Mesenteric fat pad (tissue), 1 donor: ENCODE measurements at regions not wholly inside any gene's neighbourhood (a gene's known extent, or its start where the extent isn't known, plus 50 kb on each side); places are given as distances from the start of the nearest gene placed in this dataset.

ENCODE experiments used
- DNase-seq: peaks from one replicate; pipeline ENCODE4 v3.0.0-alpha.2; 2020; ENCODE audit warnings: low spot score
- donor health status: DM: yes; HTN: yes; CAD: no.

DNA sequence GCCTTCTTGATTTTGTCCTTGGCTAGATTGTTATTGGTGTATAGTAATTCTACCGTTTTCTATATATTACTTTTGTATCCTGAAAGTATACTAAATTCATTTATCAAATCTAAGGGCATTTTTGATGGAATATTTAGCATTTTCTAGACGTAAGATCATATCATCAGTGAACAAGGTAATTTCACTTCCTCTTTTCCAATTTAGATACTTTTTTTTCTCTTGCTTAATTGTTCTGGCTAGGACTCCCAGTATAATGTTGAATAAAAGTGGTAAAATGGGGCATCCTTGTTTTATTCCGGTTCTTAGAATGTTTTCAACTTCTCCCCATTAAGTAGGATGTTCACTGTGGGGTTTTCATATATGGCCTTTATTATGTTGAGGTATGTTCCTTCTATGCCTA, 260.7 kb downstream of the POLR1F start:
- no peak for DNase-seq

DNA sequence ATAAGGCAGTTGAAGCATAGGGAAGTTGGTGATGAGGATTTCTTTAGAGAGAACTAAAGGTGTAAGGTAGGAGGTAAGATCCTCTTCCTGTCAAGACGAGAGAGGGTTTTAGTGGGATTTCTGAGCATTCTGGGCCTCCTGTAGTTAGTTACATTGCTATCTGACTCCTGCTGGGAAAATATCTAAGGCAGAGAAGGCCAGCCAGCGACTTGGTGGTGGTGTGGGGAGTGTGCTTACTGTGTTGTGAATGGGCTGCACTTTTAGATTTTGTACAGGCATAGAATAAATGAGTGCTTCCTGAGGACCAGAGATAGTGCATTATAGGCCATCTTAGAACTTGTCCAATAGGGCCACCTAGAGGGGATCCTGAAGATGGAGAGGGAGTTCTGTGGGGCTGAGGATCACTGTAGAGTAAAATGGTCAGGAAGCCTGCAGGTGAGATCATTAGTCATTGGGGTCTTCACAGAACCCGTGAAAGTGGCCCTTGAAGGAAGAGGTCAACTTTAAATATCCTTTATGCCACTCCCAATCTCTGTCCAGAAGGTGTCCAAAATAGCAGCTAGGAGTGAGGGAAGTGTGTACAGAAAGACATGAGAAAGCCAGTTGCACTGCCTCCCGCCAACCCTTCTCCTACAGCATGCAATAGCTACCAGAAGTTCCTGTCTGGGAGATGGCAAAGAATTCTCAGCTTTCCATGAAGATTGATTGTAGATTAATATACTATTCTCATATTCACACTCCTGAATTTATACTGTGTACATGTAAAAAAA, 266.6 kb downstream of the POLR1F start:
- no peak for DNase-seq

DNA sequence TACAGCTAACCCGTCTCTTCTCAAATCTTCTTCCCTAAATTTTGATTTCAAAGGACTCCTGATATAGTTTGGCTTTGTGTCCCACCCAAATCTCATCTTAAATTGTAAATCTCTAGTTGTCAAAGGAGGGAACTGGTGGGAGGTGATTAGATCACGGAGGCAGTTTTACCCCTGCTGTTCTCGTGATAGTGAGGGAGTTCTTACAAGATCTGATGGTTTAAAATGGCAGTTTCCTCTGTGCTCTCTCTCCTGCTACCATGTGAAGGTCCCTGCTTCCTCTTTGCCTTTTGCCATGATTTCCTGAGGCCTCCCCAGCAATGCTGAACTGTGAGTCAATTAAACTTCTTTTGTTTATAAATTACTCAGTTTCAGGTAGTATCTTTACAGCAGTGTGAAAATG, 269.3 kb downstream of the POLR1F start:
- DNase-seq: no peak

DNA sequence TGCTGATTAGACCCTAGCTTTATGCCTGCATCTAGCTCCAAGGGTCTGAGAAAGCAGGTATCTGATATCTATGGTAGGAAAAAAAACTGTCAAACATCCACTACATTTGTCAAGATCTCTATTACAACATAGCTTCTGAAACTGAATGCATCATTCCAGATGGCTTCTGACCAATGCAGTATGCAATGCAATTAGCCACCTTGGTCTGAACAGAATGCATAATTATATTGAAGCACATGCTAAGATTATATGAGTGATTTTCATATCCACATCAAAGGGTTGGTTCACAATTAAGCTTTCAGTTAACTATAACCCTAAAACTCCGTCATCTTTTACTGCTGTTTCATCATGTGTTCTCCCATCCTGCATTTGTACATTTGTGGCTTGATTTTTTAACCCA, 271.4 kb downstream of the POLR1F start:
- DNase-seq: no peak

DNA sequence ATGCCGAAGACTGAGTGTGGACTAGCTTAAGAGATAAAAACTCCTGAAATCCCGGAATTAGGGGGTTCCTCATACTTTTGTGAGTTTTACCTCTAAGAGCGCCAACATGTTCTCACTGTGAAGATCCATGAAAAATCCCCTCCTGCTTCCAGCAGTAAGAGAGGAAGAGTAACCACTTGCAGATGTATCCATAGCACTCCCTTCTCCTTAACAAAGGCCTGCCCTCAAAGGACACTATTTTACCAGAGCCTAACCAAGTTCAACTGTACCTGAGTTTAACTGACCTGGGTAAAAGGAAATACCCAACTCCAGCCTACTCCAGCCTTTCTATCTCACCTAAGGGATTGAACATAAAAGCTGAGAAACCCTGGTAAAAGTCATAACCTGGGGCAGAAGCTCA, 280.9 kb downstream of the POLR1F start:
- no peak for DNase-seq

DNA sequence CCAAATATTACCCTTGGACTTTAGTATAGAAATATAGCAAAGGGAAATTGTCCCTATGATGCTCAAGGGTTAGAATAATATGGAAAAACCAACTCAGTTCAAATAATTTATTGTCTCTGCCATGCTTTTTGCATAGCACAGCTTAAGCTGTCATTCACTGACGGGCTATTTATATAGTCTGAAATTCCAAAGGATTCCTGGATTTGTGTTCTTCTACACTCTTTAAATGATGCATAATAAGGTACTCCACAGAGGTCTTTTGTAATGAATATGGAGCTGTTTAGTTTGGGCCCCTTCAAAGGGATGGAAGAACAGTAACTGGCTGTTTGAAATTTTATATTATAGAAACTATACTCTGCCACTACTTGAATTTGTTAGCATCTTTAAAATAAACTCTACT, 276.6 kb upstream of the FERD3L start:
- DNase-seq: no peak

DNA sequence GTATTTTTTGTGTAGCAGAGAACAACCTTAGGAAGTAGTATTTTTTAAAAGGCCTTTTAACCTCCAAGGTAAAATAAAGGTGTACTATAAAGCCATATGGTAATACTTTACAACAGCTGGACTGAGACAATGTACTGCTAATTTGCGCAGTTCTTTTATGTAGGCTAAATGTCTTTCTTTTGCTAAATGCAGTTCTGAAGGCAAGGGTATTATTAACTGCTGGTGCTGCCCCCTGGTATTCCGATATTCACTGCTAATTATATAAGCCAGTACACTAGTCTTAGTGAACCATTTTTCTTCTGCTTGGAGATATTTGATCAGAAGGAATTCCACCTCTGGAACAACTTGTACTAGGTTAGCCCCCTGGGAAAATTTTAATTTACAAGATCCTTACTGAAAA, 272.0 kb upstream of the FERD3L start:
- DNase-seq: no peak

DNA sequence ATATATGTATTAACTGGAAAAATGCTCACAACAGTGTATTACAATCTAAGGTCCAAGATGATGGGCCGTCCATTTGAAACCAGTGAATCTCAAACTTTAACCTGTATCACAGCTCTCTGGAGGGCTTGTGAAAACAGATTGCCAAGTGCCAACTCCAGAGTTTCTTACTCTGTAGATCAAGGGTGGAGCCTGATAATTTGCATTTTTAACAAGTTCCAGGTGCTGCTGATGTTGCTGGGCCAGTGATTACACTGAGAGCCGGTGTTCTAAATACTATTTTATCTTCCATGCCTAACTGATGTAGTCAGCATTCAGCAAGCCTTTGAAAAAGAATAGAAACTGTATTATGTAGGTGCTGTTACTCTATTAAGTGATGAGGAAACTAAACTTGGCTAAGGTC, 269.9 kb upstream of the FERD3L start:
- DNase-seq: no peak

DNA sequence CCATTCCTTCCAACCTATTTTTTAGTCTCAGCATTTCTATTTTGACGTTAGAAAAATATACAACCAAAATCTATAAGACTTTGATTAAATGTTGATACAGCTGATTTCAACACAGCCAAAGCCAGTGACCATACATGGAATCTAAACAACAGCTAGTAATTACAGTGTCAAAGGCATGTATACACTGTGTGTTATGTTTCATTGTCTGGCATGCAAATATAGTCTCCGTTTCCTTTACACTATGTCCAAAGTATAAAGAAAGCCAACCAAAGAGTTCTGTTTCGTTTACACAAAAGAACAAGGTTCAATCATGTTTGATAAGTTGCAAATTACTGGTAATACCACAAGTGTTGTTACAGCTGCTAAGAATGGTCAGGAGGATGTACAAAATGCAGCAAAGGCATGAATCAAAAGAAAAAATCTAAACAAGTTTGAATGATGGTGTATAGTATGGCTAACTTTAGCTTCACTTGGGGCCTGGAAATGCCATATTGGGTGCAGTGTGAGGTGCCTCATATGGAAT, 268.3 kb upstream of the FERD3L start:
- DNase-seq: no peak

DNA sequence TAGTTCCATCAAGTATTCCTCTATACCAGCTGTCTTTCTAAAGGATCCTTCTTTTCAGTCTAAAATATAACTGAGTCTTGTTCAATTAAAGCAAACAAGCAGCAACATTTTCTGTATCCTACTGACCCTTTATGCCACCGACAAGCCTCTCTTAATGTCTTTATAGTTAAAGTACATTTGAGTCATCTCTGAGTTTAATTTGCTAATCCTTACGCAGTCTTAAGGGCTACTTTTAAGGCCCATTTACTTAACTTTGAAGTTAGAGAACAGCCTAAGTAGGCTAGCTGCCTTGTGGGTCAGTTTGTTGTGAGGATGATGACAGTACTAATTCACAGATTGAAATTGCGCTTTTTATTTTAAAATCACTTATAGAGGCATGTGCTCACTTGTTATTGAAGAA, 265.5 kb upstream of the FERD3L start:
- DNase-seq: no peak

DNA sequence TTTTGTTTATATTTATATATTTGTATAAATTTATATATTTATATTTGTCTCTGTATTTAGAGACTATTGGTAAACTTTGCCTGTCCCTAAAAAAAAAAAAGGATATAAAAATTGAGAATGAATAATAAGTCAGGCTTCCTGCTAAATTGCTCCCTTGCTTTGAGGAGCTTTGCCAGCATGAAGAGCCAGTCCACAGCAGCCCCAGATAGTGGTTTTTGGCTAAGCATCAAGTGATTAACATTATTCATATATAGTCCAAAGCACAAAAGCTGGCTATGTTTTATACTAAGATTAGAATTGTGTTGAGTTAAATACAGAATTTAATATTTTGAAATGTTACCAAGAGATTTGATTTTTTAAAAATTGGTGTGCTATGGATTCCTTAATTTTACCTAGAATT, 264.9 kb upstream of the FERD3L start:
- no peak for DNase-seq

DNA sequence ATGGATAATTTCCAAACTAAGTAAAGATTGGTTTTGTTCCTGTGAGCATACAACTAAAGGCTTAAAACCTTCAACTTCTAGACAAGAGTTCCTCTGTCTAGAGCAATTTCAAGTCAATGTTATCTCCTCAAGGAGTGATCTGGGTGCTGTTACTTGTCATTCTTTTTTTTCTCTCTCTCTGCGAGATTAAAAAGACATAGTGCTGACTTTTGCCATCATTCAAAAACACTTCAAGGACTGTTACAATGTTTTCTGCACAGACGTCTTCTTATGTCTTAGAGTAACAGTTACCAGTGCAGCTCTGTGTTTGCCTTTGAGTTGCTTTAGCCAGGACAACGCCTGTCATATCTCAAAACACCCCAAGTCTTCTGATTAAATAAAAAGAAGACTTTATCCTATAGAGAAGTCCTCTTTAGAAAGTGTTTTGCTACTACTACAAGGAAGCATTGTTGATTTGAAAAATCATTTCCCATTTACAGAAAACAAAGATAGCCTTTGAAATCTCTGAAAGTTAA, 263.5 kb upstream of the FERD3L start:
- DNase-seq: no peak

DNA sequence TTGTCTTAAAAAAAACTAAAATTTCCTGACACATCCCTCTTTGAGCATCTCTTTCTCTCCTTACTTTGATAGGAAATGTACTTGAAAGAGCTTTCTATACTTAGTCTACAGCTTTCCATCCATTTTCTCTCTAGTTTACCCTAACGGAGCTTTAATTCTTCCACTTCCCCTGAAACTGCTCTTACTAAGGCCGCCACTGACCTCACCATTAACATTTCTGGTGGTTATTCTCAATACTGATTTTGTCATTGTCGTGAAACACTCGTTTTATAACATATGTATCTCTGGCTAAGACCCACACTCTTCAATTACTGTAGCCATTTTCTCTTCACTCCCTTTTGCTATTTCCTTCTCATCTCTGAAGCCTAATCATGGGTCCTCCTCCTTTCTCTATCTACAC, 262.0 kb upstream of the FERD3L start:
- DNase-seq: no peak

DNA sequence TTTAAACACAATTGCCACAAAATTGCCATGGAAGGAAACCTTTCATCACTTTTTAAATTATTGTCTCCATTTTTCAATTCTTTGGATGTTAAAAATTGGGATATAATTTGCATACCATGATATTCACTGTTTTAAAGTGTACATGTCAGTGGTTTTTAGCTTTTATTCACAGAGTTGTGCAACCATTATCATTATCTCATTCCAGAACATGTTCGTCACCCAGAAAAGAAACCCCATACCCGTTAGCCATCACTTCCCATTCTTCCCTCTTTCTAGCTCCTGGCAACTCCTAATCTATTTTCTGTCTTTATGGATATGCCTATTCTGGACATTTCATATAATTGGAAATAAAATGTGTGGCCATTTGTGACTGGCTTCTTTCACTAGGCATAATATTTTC, 260.3 kb upstream of the FERD3L start:
- no peak for DNase-seq

DNA sequence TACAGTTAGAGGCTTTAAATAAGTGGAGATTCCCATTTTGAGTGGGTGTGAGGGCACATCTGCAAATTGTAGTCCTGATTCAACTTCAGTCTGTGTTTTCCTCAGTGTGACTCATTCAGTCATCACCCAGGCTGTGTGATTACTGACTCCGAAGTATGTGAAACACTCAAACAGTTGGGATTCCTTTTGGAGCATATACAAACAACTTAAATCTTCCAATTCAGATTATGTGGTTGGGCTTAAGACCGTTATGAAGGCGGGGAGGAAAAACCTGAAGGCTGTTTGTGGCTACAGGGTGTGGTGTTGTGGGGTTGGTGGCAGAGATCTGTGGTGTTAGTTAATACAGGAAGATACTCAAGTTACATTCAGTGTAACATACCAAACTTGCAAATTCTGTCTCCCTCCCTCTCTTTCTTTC, 259.7 kb upstream of the FERD3L start:
- no peak for DNase-seq

DNA sequence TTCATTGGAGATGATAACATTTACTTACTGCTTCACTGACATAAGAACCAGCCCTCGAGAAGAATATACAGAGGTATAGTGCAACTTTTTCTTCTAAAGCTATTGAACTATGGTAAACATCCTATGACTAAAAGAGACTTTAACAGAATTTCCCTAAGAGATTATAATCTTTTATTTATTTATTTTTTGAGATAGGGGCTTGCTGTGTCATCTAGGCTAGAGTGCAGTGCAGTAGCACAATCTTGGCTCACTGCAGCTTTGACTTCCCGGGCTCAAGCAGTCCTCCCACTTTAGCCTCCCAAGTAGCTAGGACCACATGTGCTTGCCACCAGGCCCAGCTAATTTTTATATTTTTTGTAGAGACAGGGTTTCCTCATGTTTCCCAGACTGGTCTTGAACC, 258.5 kb upstream of the FERD3L start:
- no peak for DNase-seq

DNA sequence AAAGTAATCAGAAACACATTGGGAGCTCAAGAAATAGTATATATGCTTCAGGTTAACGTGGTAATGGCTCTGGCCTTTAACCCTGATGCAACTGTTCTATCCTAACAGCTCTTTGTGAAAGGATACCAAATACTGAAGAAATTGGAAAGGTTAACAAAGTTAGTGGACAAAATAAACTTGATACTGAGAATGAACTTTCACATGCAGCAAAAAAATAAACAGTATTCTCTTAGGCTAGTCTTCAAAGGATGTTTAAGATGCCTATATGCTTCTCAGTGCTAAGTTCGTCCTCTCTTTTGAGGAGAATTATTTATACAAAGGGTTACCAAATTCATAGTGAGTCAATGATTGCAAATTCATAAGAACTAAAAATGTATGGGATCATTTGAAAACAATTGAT, 256.2 kb upstream of the FERD3L start:
- DNase-seq: no peak

DNA sequence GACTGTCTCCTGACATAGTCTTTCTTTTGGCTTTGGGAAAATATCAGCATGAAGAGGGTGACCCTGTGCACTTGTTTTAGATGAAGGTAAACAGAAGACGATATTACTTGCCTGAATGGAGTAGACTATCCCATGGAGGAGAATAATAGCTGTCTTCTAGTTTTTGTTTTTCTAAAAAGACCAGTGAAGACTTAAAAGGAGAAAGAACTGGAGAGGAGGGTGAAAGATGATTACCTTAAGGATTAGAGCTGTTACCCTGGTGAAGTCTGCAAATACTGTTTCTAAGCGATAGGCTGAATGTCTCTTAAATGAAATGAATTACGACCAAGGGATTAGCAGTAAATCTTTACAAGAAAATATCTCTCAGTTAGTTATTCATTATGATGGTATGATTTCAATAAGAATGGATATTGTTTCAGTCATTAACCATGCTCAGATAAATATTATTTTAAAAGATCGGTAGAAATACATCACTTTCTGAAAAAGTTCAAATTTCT, 255.6 kb upstream of the FERD3L start:
- DNase-seq: no peak

DNA sequence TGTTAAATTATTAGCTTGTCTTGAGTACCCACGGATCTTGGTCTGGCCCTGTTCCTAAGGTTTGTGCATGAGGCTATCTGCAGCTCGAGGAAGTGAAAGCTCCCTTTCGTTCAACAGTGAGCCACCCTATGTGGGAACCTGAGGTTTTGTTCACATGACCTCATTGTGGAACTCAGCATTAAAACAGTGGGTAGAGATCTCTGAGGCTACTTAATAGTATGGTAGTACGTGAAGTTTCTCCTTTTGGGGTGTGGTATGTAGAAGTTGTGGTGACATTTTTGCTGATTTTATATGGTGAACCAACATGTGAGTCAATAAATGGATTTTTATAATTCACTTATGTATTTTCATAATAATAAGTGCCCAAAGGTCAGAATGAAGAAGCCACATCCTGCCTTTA, 252.7 kb upstream of the FERD3L start:
- no peak for DNase-seq

DNA sequence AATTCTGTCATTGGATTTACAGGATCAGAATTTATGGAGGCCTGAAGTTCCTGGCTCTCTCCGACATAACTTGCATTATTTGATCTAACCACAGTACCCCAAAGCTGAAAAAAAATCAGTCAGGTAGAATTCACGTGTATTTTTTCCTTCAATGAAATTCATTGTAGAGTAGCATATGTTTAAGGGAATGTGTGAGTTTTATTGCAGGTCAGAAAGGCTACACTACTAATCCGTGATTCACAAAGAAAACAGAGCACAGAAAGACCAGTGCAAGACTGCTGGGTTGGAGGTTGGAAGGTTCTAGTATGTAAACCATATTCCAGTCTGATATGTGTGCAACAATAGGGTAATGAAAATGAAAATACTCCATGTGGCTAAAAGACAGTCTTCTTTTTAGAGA, 247.0 kb upstream of the FERD3L start:
- DNase-seq: no peak

DNA sequence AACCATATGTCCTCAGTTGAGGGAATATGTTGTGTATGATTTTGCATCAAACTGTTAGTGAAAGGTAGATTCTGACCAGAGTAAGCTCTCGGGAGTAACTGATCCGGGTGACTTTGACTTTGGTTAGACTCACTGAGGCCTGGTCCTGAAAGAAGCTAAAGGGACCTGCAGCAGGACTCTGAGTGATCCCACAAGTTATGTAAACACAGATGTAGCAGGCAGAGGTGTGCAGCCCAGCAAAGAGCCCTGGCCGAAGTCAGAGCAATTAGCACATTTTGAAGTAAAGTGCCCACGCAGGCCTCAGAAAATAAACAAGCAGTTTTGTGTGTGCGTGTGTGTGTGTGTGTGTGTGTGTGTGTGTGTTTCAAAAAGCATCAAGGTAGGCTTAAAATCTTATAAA, 245.6 kb upstream of the FERD3L start:
- DNase-seq: no peak

DNA sequence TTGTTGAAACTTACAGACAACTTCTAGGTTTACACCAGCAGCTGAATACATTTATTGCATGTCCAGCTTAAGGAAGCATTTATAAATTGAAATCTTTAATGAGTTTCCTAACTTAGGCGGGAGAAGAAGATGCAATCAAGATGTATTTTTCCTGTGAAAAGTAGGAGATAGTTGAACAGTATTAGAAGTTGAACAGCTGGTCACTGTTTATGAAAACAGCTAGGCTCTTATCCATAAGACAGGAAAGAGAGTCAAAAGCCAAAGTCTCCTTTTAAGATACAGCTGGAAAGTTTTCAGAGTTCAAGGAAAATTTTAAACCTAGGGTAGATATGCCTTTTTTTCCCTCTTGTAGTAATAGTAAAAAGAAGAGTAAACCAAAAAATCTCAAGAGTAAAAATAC, 236.1 kb upstream of the FERD3L start:
- DNase-seq: no peak

DNA sequence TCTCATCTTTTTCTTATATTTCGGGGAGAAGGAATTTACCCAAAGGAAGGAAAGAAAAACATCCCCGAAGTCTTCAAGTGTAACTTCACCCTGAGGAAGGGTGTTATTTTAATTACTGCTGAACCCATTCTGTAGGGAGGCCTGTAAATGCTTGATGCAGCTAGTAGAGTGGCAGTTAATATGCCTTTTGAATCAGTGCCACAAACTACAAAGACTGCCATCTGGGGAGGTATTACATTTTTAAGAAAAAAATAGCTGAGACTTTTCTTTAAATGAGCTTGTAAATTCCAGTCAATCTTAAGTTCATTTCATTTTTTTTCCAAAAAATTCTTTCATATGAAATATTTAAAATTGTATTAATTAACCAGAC, 233.1 kb upstream of the FERD3L start:
- DNase-seq: no peak
